NOMO-1 treated with DMSO at 0.1 percent for 48 hours (cell line): ENCODE measurements at regions not wholly inside any gene's neighbourhood (a gene's known extent, or its start where the extent isn't known, plus 50 kb on each side); places are given as distances from the start of the nearest gene placed in this dataset.
"Not testable (repeated sequence)": the region's sequence is repeated elsewhere in the genome, so short reads cannot be mapped to it uniquely, and the experiment has no call there.

Experiments used
- DNase-seq: peaks from one replicate; lab custom pipeline; 2025; ENCODE audit not compliant: unreplicated experiment; lab: John Stamatoyannopoulos, UW

GRCh38 chr10:64636461-64636860 is 1115.3 kb downstream of the REEP3 start:
- no peak for DNase-seq

GRCh38 chr10:64637939-64638338 is 1116.7 kb downstream of the REEP3 start:
- no peak for DNase-seq

- peak; percentile 81 for DNase-seq
Measured at GRCh38 chr10:64648915-64649314, 1127.7 kb downstream of the REEP3 start.

- DNase-seq: no peak
Measured at GRCh38 chr10:64658528-64658927, 1137.3 kb downstream of the REEP3 start.

GRCh38 chr10:64659311-64659710 is 1138.1 kb downstream of the REEP3 start:
- no peak for DNase-seq

GRCh38 chr10:64682043-64682442 is 1160.8 kb downstream of the REEP3 start:
- no peak for DNase-seq

- no peak for DNase-seq
Measured at GRCh38 chr10:64690194-64690593, 1169.0 kb downstream of the REEP3 start.

- DNase-seq: no peak
Measured at GRCh38 chr10:64699244-64699643, 1178.0 kb downstream of the REEP3 start.

GRCh38 chr10:64702086-64702485 is 1180.9 kb downstream of the REEP3 start:
- DNase-seq: not testable (repeated sequence)

GRCh38 chr10:64708884-64709681 is 1187.9 kb downstream of the REEP3 start:
- no peak for DNase-seq

GRCh38 chr10:64726466-64726865 is 1205.3 kb downstream of the REEP3 start:
- no peak for DNase-seq

- DNase-seq: no peak
Measured at GRCh38 chr10:64731016-64731415, 1209.8 kb downstream of the REEP3 start.

- DNase-seq: no peak
Measured at GRCh38 chr10:64732372-64732957, 1211.3 kb downstream of the REEP3 start.

- DNase-seq: no peak
Measured at GRCh38 chr10:64733980-64734379, 1212.8 kb downstream of the REEP3 start.

GRCh38 chr10:64738462-64738861 is 1217.3 kb downstream of the REEP3 start:
- no peak for DNase-seq

GRCh38 chr10:64745565-64745964 is 1224.4 kb downstream of the REEP3 start:
- no peak for DNase-seq

GRCh38 chr10:64750672-64751071 is 1229.5 kb downstream of the REEP3 start:
- DNase-seq: no peak

GRCh38 chr10:64753516-64753915 is 1232.3 kb downstream of the REEP3 start:
- no peak for DNase-seq

- no peak for DNase-seq
Measured at GRCh38 chr10:64760371-64760770, 1239.2 kb downstream of the REEP3 start.

- no peak for DNase-seq
Measured at GRCh38 chr10:64762861-64763260, 1241.7 kb downstream of the REEP3 start.

- no peak for DNase-seq
Measured at GRCh38 chr10:64765498-64765897, 1244.3 kb downstream of the REEP3 start.

- DNase-seq: no peak
Measured at GRCh38 chr10:64771253-64772050, 1250.3 kb downstream of the REEP3 start.
